ENCODE measurements at regions not wholly inside any gene's neighbourhood (a gene's known extent, or its start where the extent isn't known, plus 50 kb on each side); places are given as distances from the start of the nearest gene placed in this dataset.

- TF ChIP-seq CTCF (IDR thresholded peaks at IDR 0.05) (no peak), SIN3A (IDR thresholded peaks at IDR 0.05; ENCODE audit: borderline replicate concordance, insufficient read depth, low read depth, low read length) (no peak), REST (IDR thresholded peaks at IDR 0.05; ENCODE audit: insufficient read depth in 1 of 2, low read depth in 2 of 2, low read length in 1 of 2) (no peak), POLR2AphosphoS5 (IDR thresholded peaks at IDR 0.05; ENCODE audit: low read depth, low read length) (no peak)
Measured at GRCh38 chr10:31644931-31645633, 283.5 kb downstream of the ARHGAP12 start.
